SK-N-SH (cell line): ENCODE measurements at regions not wholly inside any gene's neighbourhood (a gene's known extent, or its start where the extent isn't known, plus 50 kb on each side); places are given as distances from the start of the nearest gene placed in this dataset.

Experiments
- CTCF ChIA-PET: fragments of 300-600, 350-600 bp; formaldehyde crosslinking; extraction: SDS; loops from one replicate; lab custom pipeline; 2021; lab: Yijun Ruan, JAX
- POLR2A ChIA-PET: fragments of 350-600 bp; sonication (Branson Sonifier 250); formaldehyde crosslinking; extraction: SDS; loops from one replicate; lab custom pipeline; 2020; ENCODE audit warnings: antibody characterized with exemption, inconsistent platforms; lab: Yijun Ruan, JAX
- DNase-seq: peaks from one replicate; pipeline ENCODE4 v3.0.0; 2012
- H2AFZ ChIP-seq: fragments of 200-600 bp; sonication (generic); 2 replicates; pipeline ENCODE4 v1.8.1; 2016; ENCODE audit warnings: antibody characterized with exemption, mild to moderate bottlenecking, low read depth
- H3F3A ChIP-seq: fragments of 200-600 bp; sonication (generic); replicated peaks from 2 replicates; pipeline ENCODE3; 2016; ENCODE audit warnings: antibody characterized with exemption, mild to moderate bottlenecking; ENCODE audit not compliant: insufficient read depth
- H3K27ac ChIP-seq, 2 experiments: fragments of 200-500 bp in 1 of 2; fragments of 200-600 bp in 1 of 2; sonication (Bioruptor generic) in 1 of 2; sonication (generic), shearing (Covaris generic) in 1 of 2; 2 replicates each; pipeline versions ENCODE4 v1.5.1 to v1.6.1; 2014 to 2016; ENCODE audit warnings: low read depth in 2 of 2, inconsistent platforms in 1 of 2, low read length in 1 of 2, mild to moderate bottlenecking in 1 of 2, mixed read lengths in 1 of 2
- H3K27me3 ChIP-seq: fragments of 200-600 bp; sonication (generic), shearing (Covaris generic); 2 replicates; pipeline ENCODE4 v1.6.1; 2016; ENCODE audit warnings: mixed run types; ENCODE audit not compliant: insufficient read depth
- H3K36me3 ChIP-seq, 2 experiments: fragments of 200-500 bp in 1 of 2; fragments of 200-600 bp in 1 of 2; sonication (Bioruptor generic) in 1 of 2; sonication (generic) in 1 of 2; replicated peaks in 1 of 2; 2 replicates each; pipeline versions ENCODE3 to v1.5.1; 2014 to 2016; ENCODE audit warnings: low read length in 1 of 2, mild to moderate bottlenecking in 1 of 2; ENCODE audit not compliant: insufficient read depth in 2 of 2, control insufficient read depth in 1 of 2
- H3K4me1 ChIP-seq, 2 experiments: fragments of 200-500 bp in 1 of 2; fragments of 200-600 bp in 1 of 2; sonication (Bioruptor generic) in 1 of 2; sonication (generic), shearing (Covaris generic) in 1 of 2; 2 replicates each; pipeline versions ENCODE4 v1.5.1 to v1.6.1; 2014 to 2016; ENCODE audit warnings: low read depth in 1 of 2, low read length in 1 of 2, mixed run types in 1 of 2; ENCODE audit not compliant: insufficient read depth in 2 of 2, control insufficient read depth in 1 of 2
- H3K4me2 ChIP-seq: fragments of 200-600 bp; sonication (generic), shearing (Covaris generic); 2 replicates; pipeline ENCODE4 v1.6.1; 2017; ENCODE audit warnings: mixed run types
- H3K4me3 ChIP-seq, 2 experiments: fragments of 200-500 bp in 1 of 2; fragments of 200-600 bp in 1 of 2; sonication (Bioruptor generic) in 1 of 2; sonication (generic), shearing (Covaris generic) in 1 of 2; 2 replicates each; pipeline versions ENCODE4 v1.5.1 to v1.8.1; 2014 to 2016; ENCODE audit warnings: low read depth in 2 of 2, inconsistent platforms in 1 of 2, low read length in 1 of 2, mild to moderate bottlenecking in 1 of 2, mixed read lengths in 1 of 2, moderate library complexity in 1 of 2
- H3K79me2 ChIP-seq: fragments of 200-600 bp; sonication (generic); 2 replicates; pipeline ENCODE4 v1.8.1; 2017; ENCODE audit warnings: mild to moderate bottlenecking; ENCODE audit not compliant: insufficient read depth
- H3K9ac ChIP-seq: fragments of 200-600 bp; sonication (generic); 2 replicates; pipeline ENCODE4 v1.6.1; 2017; ENCODE audit warnings: mixed run types
- H3K9me2 ChIP-seq: fragments of 200-600 bp; sonication (generic); 2 replicates; pipeline ENCODE4 v1.6.1; 2017; ENCODE audit warnings: mixed run types
- H3K9me3 ChIP-seq: fragments of 200-600 bp; sonication (generic); 2 replicates; pipeline ENCODE4 v1.6.1; 2017; ENCODE audit warnings: mixed run types, mild to moderate bottlenecking, moderate library complexity
- H4K20me1 ChIP-seq: fragments of 200-600 bp; sonication (generic); 2 replicates; pipeline ENCODE4 v1.6.1; 2017; ENCODE audit warnings: mild to moderate bottlenecking, mixed run types; ENCODE audit not compliant: insufficient read depth
- CHD2 ChIP-seq: fragments of 150-350 bp; IDR thresholded peaks from 2 replicates; pipeline ENCODE4 v1.6.1; 2018; ENCODE audit warnings: low read length; ENCODE audit not compliant: partially characterized antibody
- MXI1 ChIP-seq: IDR thresholded peaks from 2 replicates; pipeline ENCODE4 v1.6.1; 2012; ENCODE audit warnings: mild to moderate bottlenecking, low read depth, low read length, improper control_type of control experiment
- POLR2AphosphoS5 ChIP-seq: IDR thresholded peaks from 2 replicates; pipeline ENCODE4 v1.6.1; 2012; ENCODE audit warnings: low read depth, low read length
- SIN3A ChIP-seq: IDR thresholded peaks from 2 replicates; pipeline ENCODE4 v1.6.1; 2012; ENCODE audit warnings: low read depth, mild to moderate bottlenecking, low read length, moderate library complexity, borderline replicate concordance
- SMC3 ChIP-seq: IDR thresholded peaks from 2 replicates; pipeline ENCODE4 v1.6.1; 2012; ENCODE audit warnings: low read depth, low read length, improper control_type of control experiment
- TAF1 ChIP-seq: IDR thresholded peaks from 2 replicates; pipeline ENCODE4 v1.6.1; 2012; ENCODE audit warnings: low read depth, mild to moderate bottlenecking, low read length, moderate library complexity, borderline replicate concordance
- TCF12 ChIP-seq: IDR thresholded peaks from 2 replicates; pipeline ENCODE4 v1.4.0; 2012
- USF1 ChIP-seq: IDR thresholded peaks from 2 replicates; pipeline ENCODE4 v1.4.0; 2012; ENCODE audit warnings: low read depth, borderline replicate concordance
- WGBS: methylation state at CpG from one replicate; pipeline ENCODE4 v1.1.6; 2017; ENCODE audit warnings: low lambda C conversion rate; 5-methylcytosine and 5-hydroxymethylcytosine counted together
- TF ChIP-seq, protein P1 (sequence below): IDR thresholded peaks from 2 replicates; pipeline ENCODE4; 2012
- TF ChIP-seq, protein P2 (sequence below): IDR thresholded peaks from 2 replicates; pipeline ENCODE4 v1.6.1; 2012; ENCODE audit warnings: mild to moderate bottlenecking, low read depth, low read length, moderate library complexity
- TF ChIP-seq, protein P3 (sequence below): fragments of 150-350 bp; IDR thresholded peaks from 2 replicates; pipeline ENCODE4 v1.6.1; 2016; ENCODE audit warnings: mild to moderate bottlenecking, low read depth, low read length

- no peak for TF ChIP-seq SIN3A
- TF ChIP-seq TAF1 = no peak
- no peak for TF ChIP-seq POLR2AphosphoS5
- TF ChIP-seq, protein P1, sequence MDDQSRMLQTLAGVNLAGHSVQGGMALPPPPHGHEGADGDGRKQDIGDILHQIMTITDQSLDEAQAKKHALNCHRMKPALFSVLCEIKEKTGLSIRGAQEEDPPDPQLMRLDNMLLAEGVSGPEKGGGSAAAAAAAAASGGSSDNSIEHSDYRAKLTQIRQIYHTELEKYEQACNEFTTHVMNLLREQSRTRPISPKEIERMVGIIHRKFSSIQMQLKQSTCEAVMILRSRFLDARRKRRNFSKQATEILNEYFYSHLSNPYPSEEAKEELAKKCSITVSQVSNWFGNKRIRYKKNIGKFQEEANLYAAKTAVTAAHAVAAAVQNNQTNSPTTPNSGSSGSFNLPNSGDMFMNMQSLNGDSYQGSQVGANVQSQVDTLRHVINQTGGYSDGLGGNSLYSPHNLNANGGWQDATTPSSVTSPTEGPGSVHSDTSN = no peak
- no peak for TF ChIP-seq TCF12
- TF ChIP-seq SMC3 = no peak
- TF ChIP-seq, protein P2, sequence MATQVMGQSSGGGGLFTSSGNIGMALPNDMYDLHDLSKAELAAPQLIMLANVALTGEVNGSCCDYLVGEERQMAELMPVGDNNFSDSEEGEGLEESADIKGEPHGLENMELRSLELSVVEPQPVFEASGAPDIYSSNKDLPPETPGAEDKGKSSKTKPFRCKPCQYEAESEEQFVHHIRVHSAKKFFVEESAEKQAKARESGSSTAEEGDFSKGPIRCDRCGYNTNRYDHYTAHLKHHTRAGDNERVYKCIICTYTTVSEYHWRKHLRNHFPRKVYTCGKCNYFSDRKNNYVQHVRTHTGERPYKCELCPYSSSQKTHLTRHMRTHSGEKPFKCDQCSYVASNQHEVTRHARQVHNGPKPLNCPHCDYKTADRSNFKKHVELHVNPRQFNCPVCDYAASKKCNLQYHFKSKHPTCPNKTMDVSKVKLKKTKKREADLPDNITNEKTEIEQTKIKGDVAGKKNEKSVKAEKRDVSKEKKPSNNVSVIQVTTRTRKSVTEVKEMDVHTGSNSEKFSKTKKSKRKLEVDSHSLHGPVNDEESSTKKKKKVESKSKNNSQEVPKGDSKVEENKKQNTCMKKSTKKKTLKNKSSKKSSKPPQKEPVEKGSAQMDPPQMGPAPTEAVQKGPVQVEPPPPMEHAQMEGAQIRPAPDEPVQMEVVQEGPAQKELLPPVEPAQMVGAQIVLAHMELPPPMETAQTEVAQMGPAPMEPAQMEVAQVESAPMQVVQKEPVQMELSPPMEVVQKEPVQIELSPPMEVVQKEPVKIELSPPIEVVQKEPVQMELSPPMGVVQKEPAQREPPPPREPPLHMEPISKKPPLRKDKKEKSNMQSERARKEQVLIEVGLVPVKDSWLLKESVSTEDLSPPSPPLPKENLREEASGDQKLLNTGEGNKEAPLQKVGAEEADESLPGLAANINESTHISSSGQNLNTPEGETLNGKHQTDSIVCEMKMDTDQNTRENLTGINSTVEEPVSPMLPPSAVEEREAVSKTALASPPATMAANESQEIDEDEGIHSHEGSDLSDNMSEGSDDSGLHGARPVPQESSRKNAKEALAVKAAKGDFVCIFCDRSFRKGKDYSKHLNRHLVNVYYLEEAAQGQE = no peak
Observed at GRCh38 chr2:43144263-43144662, 82.1 kb downstream of the ZFP36L2 start (continued).

DNA sequence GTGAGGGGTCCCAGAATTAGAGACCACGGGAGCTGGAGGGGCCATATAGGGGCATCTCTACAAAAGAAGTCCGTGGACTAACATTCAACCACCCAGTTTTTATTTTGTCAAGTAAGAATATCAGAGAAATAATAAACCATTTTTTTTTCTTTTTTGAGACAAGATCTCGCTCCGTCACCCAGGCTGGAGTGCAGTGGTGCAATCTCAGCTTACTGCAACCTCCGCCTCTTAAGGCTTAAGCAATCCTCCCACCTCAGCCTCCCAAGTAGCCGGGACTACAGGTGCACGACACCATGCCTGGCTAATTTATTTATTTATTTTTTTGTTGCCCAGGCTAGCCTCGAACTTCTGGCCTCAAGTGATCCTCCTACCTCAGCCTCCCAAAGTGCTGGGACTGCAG lies 82.7 kb downstream of the ZFP36L2 start:
- DNase-seq = no peak
- 83% methylated on average over 8 of the region's 8 CpGs for WGBS
- H3K4me3 ChIP-seq = no peak overlapping the region
- POLR2A ChIA-PET = no interaction called here
- H3K9me3 ChIP-seq = no peaks in the 10 kb centered on the region
- TF ChIP-seq MXI1 (no peak), CHD2 (no peak), USF1 (no peak)
- TF ChIP-seq, protein P3, sequence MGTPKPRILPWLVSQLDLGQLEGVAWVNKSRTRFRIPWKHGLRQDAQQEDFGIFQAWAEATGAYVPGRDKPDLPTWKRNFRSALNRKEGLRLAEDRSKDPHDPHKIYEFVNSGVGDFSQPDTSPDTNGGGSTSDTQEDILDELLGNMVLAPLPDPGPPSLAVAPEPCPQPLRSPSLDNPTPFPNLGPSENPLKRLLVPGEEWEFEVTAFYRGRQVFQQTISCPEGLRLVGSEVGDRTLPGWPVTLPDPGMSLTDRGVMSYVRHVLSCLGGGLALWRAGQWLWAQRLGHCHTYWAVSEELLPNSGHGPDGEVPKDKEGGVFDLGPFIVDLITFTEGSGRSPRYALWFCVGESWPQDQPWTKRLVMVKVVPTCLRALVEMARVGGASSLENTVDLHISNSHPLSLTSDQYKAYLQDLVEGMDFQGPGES = no peak
- TF ChIP-seq, all 33 proteins: peak for 0
- Histone ChIP-seq H2AFZ (no peak overlapping the region), H3F3A (no peaks in the 10 kb centered on the region), H3K9me2 (no peaks in the 10 kb centered on the region), H3K36me3 (no peaks in the 10 kb centered on the region), H3K4me1 (peaks cover 0 to 5% of the 10 kb centered on the region in 2 experiments; a peak in 1 of 4 replicates), H4K20me1 (no peaks in the 10 kb centered on the region), H3K27me3 (no peaks in the 10 kb centered on the region), H3K9ac (no peak overlapping the region), H3K79me2 (no peaks in the 10 kb centered on the region), H3K4me2 (no peak overlapping the region), H3K27ac (no peak overlapping the region)
- CTCF ChIA-PET = no interaction called here
